ENCODE measurements at regions not wholly inside any gene's neighbourhood (a gene's known extent, or its start where the extent isn't known, plus 50 kb on each side); places are given as distances from the start of the nearest gene placed in this dataset.

GRCh38 chr1:217228689-217229088 lies 402.2 kb downstream of the GPATCH2 start:
- no peak for TF ChIP-seq CTCF (IDR thresholded peaks at IDR 0.05)
- TF ChIP-seq POLR2A (IDR thresholded peaks at IDR 0.05) = no peak
